HG02610 (cell line): ENCODE measurements at regions not wholly inside any gene's neighbourhood (a gene's known extent, or its start where the extent isn't known, plus 50 kb on each side); places are given as distances from the start of the nearest gene placed in this dataset.

Source experiments
- ATAC-seq: cut with Tn5 transposase; IDR thresholded peaks from one replicate; pipeline ENCODE4 v1.9.1; 2021; ENCODE audit warnings: mild to moderate bottlenecking, moderate library complexity; ENCODE audit not compliant: unreplicated experiment

GRCh38 chr2:220850116-220850515, 722.0 kb downstream of the EPHA4 start:
- ATAC-seq = no peak

GRCh38 chr2:220855296-220855695, 716.8 kb downstream of the EPHA4 start:
- no peak for ATAC-seq

- no peak for ATAC-seq
Observed at GRCh38 chr2:220856486-220856885, 715.6 kb downstream of the EPHA4 start.

GRCh38 chr2:220857368-220857767, 714.7 kb downstream of the EPHA4 start:
- ATAC-seq = no peak

GRCh38 chr2:220858101-220858500, 714.0 kb downstream of the EPHA4 start:
- no peak for ATAC-seq

- ATAC-seq = no peak
Observed at GRCh38 chr2:220871909-220872308, 700.2 kb downstream of the EPHA4 start.

GRCh38 chr2:220876080-220876824, 695.9 kb downstream of the EPHA4 start:
- no peak for ATAC-seq

- no peak for ATAC-seq
Observed at GRCh38 chr2:220877491-220877890, 694.6 kb downstream of the EPHA4 start.

GRCh38 chr2:220877897-220878296, 694.2 kb downstream of the EPHA4 start:
- no peak for ATAC-seq

- ATAC-seq = no peak
Observed at GRCh38 chr2:220880623-220881596, 691.2 kb downstream of the EPHA4 start.

- no peak for ATAC-seq
Observed at GRCh38 chr2:220882507-220882906, 689.6 kb downstream of the EPHA4 start.

- ATAC-seq = no peak
Observed at GRCh38 chr2:220885593-220885992, 686.5 kb downstream of the EPHA4 start.

- ATAC-seq = no peak
Observed at GRCh38 chr2:220887271-220887870, 684.7 kb downstream of the EPHA4 start.

- no peak for ATAC-seq
Observed at GRCh38 chr2:220887876-220888275, 684.2 kb downstream of the EPHA4 start.

GRCh38 chr2:220890931-220891330, 681.2 kb downstream of the EPHA4 start:
- ATAC-seq = no peak

GRCh38 chr2:220891405-220891804, 680.7 kb downstream of the EPHA4 start:
- no peak for ATAC-seq

- ATAC-seq = no peak
Observed at GRCh38 chr2:220892018-220892634, 680.0 kb downstream of the EPHA4 start.

GRCh38 chr2:220893411-220893810, 678.7 kb downstream of the EPHA4 start:
- no peak for ATAC-seq

- ATAC-seq = no peak
Observed at GRCh38 chr2:220894069-220894468, 678.0 kb downstream of the EPHA4 start.

GRCh38 chr2:220899492-220899891, 672.6 kb downstream of the EPHA4 start:
- no peak for ATAC-seq

GRCh38 chr2:220904015-220904414, 668.1 kb downstream of the EPHA4 start:
- ATAC-seq = no peak
